ENCODE measurements at regions not wholly inside any gene's neighbourhood (a gene's known extent, or its start where the extent isn't known, plus 50 kb on each side); places are given as distances from the start of the nearest gene placed in this dataset.
"Not testable (repeated sequence)": the region's sequence is repeated elsewhere in the genome, so short reads cannot be mapped to it uniquely, and the experiment has no call there.

DNA sequence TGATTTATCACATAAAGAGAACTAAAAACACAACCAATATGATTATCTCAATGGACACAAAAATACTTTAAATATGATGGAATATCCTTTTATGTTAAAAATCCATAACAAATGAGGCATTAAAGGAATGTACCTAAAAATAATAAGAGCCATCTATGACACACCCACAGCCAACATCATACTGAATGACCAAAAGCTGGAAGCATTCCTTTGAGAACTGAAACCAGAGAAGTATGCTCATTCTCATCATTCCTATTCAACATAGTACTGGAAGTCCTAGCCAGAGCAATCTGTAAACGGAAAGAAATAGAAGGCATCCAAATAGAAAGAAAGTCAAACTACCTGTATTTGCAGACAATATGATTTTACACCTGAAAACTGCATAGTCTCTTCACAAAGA, 671.0 kb downstream of the SLITRK1 start:
- DNase-seq: peak; percentile 61

GRCh38 chr13:83204886-83205285, 677.4 kb downstream of the SLITRK1 start:
- no peak for DNase-seq

DNA sequence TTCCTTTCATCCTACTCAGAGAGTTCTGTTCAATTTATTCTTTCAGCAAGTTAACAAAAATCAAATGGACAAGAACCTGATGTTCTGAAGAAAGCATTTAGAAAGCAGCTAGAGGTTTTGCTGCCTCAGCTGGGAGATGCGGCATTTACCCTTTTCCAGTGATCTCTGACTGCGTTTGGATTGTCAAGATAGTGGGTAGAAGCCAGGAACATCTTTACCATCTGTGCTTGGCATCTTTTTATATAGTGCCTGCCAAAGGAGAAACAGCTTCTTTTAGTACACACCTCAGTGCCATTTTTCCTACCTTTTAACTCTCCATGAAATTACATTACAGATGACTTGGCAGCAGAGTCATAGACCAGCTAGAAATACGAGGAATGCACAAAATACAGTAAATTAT, 680.8 kb downstream of the SLITRK1 start:
- DNase-seq: no peak

- DNase-seq: no peak
These were observed 685.0 kb downstream of the SLITRK1 start for GRCh38 chr13:83197316-83197715.

DNA sequence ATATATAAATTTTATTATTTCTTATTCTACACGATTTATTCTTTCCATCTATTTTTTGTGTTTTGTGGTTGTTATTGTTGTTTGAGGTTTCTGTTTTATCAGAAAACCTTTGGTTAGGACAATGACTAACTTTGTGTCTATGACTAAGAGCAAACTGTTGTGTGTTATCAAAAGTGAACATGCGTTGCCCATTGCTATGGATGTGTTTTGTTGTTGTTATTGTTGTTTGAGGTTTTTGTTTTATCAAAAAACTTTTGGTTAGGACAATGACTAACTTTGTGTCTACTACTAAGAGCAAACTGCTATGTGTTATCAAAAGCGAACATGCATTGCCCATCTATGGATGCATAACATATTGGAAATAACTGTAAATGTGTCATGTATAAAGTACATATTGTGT, 692.3 kb downstream of the SLITRK1 start:
- DNase-seq: no peak

- DNase-seq: peak; percentile 74
These were observed 697.5 kb downstream of the SLITRK1 start for GRCh38 chr13:83184819-83185218.

DNA sequence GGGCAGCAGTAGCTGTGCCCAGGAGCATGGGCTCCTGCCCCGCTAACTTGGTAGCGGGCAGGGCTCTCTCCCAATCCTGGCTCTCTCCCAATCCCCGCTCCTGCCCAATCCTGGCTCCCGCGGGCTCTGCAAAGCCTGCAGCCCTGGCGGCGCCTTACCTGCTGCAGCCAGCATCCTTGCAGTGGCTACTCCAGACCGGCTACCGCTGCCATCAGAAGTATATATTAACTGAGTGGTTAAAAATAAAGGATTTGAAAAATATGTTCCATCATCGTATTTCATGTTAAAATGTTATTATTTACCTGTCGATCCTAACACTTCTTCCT, 698.2 kb downstream of the SLITRK1 start:
- no peak for DNase-seq

DNA sequence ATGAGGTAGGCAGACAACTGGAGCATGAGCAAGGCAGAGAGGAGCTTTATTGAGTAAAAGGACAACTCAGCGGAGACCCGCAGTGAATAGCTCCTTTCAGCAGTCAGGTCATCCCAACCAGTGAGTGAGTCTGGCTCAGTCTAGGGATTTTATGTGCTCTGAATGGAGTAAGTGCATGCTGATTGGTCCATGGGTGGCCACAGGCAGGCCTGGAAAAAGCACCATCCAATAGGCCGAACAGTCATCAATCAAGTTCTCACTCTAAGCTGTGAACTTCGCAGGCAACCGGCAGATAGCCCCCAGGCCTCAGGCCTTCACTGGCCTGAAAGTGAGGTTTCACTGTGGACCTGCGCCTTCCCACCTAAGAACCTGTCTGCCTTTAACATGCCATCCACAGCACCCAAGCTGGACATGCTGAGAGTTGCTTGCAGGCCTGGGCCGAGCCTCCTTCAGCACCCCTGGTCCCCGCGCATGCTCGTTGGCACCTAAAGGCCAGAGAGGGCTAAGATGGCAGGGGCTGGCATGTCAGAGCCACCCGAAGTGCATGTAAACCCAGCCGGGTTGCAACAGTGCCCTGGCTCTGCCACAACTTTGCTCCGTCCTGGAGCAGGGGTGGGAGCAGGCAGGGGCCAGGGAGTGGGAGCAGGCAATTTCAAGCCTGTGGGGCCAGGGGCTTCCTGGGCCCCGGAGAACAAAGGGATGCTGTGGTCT, 698.7 kb downstream of the SLITRK1 start:
- no peak for DNase-seq

GRCh38 chr13:83182845-83183244, 699.4 kb downstream of the SLITRK1 start:
- DNase-seq: no peak

DNA sequence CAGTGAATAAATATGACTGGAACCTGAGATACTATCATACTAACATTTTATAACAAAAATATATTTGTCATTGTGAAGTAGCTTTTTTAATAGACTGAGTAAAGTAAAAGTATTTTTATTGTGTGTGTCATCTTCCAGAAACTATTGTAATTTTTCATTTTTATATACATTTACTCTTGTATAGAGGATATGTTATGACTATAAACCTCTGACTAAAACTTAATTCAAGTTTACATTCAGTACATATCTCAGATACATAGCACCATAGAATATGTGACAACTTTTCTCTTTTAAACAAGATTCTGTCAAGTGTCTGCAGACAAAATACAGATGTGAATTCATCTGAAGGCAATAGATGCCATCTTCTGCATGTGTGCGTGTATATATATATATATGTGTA, 704.3 kb downstream of the SLITRK1 start:
- DNase-seq: no peak

GRCh38 chr13:83168590-83168989, 713.7 kb downstream of the SLITRK1 start:
- DNase-seq: no peak

GRCh38 chr13:83167203-83167602, 715.1 kb downstream of the SLITRK1 start:
- no peak for DNase-seq

GRCh38 chr13:83166550-83166949, 715.7 kb downstream of the SLITRK1 start:
- DNase-seq: no peak

GRCh38 chr13:83162493-83162892, 719.8 kb downstream of the SLITRK1 start:
- DNase-seq: no peak

DNA sequence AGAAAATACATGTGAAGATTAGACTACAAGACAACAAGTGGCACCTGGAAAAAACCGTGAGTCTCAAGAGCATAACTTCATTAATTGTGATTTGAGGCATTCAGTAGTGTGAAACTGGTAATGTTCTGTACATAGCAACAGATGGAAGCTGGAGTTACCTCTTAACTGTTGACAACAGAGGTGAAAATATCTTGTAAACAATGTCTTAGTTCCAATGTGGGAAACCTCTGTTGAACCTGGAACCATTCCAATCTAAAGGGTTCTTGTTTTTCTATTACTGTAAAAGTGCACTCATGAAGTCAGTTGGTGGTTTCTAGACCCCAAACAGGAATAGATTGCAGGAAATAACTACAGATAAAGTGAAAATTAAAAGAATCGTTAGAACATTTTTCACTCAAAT, 728.4 kb downstream of the SLITRK1 start:
- DNase-seq: no peak

- DNase-seq: peak; percentile 20
These were observed 731.0 kb downstream of the SLITRK1 start for GRCh38 chr13:83151308-83151660.

GRCh38 chr13:83150616-83151307, 731.5 kb downstream of the SLITRK1 start:
- no peak for DNase-seq

- DNase-seq: no peak
These were observed 745.6 kb downstream of the SLITRK1 start for GRCh38 chr13:83136660-83137059.

- no peak for DNase-seq
These were observed 756.5 kb downstream of the SLITRK1 start for GRCh38 chr13:83125791-83126190.

DNA sequence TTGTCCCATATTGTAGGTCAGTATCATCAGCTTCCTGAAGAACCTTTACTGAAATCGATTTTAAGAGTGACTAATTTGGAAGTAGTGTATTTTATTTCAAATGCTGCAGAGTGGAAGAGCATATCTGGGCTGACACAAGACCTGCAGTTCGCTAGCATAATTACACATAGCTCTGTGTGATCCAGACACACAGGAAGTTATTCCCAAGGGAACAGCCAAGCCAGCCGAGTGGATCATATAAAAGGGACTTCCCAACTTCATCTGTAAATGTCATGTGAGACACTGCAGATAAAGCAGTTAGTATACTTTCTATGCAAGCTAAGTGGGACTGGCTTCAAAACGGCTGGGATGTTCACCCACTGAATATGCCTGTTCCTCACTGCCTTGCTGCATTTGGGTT, 760.4 kb downstream of the SLITRK1 start:
- no peak for DNase-seq

DNA sequence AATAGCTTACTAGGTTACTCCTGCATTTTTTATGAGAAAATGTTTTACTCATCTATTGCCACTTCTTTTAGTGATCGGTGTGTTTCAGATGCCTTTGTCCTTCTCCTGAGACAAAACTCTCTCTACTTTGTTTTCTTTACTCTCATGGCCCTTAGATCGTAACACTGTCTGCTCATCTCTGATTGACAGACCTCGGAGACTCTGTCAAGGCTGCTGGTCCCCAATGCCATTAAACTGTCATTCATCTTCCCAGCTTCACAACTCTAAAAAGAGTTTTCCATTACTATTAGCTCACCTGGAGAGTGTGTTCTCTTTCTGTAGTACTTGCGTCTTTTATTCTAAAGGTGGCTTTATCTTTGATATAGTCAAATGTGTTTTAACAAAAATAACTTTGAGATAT, 765.2 kb downstream of the SLITRK1 start:
- DNase-seq: no peak

DNA sequence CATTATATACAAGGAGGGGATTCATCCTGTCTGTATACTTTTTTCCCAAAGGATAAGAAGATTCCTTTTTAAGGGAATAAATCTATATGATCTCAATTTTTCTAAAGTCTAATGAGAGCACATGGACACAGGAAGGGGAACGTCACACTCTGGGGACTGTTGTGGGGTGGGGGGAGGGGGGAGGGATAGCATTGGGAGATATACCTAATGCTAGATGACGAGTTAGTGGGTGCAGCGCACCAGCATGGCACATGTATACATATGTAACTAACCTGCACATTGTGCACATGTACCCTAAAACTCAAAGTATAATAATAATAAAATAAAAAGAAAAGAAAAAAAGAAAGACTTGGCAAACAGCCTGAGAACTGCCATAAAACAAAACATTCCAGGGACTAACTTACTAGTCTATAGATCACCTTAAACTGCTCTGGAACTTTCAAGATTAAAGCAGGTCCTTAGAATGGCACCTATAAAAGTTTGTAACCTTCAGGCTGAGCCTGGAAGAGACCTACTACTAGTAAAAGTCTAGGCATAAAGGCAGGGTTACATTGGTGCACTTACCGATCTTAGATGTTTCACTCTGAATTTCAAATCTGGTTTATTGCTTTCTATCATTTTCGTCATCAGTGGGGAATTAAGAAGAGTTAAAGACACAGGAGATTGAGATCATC, 780.6 kb downstream of the SLITRK1 start:
- DNase-seq: not testable (repeated sequence)

DNA sequence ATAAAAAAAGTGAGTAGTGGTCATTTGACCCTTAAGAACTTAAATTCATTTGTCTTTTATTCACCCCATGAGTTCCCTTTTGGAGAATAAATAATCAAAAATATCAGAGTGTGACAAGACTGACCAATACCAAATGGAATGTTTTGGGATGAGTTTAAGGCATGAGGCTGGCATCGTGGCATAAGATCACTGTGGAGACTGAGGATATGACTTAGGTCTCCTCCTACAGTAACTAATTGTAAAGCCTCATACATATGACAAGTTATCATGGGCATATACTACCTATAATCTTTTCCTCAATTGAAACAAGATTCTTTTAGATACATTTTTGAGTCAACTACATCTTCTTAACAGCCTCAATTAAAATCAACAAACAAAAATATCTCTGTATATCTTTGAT, 782.0 kb downstream of the SLITRK1 start:
- no peak for DNase-seq

DNA sequence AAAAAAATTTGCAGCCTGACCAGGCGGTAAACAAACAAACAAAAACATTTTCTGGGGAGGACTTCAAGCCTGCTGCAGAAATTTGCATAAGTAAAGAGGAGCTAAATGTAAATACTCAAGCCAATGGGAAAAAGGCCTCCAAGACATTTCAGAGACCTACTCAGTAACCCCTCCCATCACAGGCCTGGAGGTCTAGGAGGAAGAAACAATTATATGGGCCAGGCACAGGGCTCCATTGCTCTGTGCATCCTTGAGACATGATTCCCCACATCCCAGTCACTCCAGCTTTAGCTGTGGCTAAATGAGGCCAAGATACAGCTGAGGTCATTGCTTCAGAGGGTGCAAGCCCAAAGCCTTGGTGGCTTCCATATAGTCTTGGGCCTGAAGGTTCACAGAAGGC, 793.4 kb downstream of the SLITRK1 start:
- DNase-seq: no peak

DNA sequence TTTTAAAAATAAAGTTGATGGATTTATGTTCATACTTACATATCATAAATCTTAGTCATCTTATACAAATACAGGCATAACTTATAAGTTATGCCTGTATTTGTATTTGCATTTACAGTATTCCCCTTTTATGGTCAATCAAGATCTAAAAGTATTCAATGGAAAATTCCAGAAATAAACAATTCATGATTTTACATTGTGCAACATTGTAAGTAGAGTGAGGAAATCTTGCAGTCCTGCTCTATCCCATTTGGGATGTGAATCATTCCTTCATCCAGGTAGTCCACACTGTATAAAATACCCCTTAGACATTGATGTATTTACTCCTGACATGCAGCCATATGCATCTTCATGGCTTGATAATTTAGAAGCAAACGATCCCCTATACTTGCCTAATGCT, 795.3 kb downstream of the SLITRK1 start:
- DNase-seq: no peak

Measured in HCEC 1CT (cell line).